SIG-M5 treated with dmso at 0.1 percent for 504 hours (cell line): ENCODE measurements at regions not wholly inside any gene's neighbourhood (a gene's known extent, or its start where the extent isn't known, plus 50 kb on each side); places are given as distances from the start of the nearest gene placed in this dataset.
"Not testable (repeated sequence)": the region's sequence is repeated elsewhere in the genome, so short reads cannot be mapped to it uniquely, and the experiment has no call there.

Source experiments
- DNase-seq: peaks from one replicate; lab custom pipeline; 2025; ENCODE audit not compliant: unreplicated experiment; lab: John Stamatoyannopoulos, UW

DNA sequence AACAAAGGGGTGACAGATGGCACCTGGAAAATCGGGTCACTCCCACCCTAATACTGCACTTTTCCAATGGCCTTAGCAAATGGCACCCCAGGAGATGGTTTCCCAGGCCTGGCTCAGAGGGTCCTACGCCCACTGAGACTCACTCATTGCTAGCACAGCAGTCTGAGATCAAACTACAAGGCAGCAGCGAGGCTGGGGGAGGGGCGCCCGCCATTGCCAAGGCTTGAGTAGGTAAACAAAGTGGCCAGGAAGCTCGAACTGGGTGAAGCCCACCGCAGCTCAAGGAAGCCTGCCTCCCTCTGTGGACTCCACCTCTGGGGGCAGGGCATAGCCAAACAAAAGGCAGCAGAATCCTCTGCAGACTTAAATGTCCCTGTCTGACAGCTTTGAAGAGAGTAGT, 467.2 kb downstream of the EPHA7 start:
- not testable (repeated sequence) for DNase-seq

DNA sequence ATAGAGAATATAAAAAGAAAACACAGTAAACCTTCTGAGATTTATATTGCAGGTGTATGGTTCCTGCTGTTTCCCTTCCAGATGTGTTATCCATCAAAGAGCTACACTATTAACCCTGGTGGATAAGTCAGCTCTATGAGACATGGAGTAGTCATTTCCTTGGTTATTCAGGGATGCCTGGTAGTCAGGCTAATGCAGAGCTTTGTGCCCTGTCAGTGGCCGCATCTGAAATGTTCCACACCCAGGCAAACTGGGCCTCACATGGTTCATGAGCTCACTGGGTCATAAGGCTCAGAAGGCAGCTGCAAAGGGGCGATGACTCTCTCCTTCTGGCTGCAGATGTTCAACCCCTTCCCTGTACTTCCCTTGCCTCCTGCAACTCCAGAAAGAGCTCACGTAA, 473.6 kb downstream of the EPHA7 start:
- no peak for DNase-seq

DNA sequence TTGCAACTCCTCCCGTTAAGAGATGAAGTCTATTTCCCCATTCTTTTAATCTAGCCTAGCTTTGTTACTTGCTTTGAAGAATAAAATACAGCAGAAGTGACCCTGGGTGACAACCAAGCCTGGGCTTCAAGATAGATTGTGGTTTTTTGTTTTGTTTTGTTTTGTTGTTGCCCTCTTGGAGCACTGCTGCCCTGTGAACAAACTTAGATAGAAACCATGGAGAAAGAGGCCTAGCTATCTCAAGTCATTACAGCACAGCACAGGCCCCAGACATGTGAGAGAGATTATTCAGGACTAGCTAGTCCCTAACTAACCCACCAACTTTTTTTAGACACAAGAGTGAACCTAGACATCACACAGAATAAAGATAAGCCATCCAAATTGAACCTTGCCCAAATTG, 475.2 kb downstream of the EPHA7 start:
- no peak for DNase-seq

DNA sequence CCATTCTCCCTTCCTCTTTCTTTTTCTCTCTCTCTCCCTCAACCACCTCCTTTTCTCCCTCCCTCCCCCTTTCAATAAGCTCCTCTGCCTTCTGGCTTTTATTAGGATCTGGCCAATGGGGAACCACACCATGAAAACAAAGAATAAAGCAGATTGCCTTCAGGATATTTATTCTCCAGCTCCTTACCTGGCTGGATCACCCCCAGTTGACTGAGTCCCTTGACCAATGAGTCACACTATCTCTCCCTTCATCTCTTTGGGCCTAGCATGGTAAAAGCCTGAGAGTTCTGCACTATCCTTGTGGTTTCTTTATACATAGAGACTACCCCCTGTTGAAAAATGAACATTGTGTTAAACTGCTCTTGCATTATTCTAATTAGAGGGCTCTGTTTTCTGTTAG, 476.8 kb downstream of the EPHA7 start:
- DNase-seq = no peak

DNA sequence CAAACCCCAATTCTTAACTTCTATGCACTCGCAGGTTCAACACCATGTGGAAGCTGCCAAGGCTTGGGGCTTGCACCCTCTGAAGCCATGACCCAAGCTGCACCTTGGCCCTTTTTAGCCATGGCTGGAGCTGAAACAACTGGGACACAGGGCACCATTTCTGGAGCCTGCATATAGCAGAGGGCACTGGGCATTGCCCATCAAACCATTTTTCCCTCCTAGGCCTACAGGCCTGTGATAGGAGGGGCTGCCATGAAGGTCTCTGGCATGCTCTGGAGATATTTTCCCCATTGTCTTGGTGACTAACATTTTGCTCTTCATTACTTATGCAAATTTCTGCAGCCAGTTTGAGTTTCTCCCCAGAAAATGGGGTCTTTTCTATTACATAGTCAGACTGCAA, 484.7 kb downstream of the EPHA7 start:
- DNase-seq = no peak

DNA sequence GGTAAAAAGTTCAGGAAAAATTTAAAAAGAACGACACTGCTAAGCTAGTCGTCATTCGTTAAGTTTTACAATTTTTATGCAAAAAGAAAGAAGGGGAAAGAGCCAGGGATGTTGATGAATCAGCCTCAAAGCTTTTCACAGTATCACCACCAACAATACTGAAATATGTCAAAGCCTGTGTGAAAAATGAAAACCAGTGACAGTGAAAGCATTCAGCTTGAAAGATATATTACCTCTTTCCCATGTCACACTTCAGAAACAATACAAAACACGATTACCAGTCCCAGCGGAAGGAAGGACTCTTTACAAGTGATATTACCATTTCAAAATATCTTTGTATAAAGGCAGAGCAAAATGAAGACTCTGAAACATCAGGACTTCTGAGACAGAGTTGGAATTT, 489.2 kb downstream of the EPHA7 start:
- DNase-seq = no peak

DNA sequence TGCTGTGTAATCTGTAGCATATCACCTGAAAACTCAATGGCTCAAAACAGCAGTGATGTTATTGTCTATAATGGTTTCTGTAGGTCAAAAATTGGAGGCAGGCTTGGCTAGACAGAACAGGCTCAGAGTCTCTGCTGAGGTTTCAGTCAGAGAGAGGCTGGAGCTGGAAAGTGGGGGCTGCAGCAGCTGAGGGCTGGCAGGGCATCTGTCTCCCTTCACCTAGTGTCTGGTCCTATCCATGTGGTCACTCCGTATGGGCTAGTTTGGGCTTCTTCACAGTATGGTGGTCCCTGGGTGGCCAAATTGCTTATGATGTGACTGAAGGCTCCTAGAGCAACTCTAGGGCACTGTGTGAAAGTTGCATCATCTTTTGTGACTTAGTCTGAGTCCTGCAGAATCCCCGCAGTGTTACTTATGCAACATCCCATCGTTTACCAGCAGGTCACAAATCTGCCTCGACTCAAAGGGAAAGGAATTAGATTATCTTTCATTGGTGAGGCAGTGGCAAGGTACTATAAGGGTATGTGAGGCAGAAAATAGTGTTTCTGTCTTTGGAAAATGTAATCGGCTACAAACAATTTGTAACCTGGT, 497.0 kb downstream of the EPHA7 start:
- DNase-seq = no peak

DNA sequence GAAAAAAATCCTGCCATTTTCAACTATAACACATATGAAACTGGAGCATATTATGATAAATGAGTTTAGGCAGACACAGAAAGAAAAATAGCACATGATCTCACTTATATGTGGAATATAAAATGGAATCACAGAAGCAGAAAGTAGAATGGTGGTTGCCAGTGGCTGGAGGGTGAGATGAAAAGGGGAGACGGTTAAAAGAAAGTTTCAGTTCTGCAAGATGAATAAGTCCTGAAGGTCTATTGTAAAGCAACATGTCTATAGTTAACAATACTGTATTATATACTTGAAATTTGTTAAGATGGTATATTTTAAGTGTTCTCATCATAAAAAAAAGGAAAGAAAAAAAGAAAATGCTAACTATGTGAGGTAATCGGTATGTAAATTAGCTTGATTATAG, 503.9 kb downstream of the EPHA7 start:
- no peak for DNase-seq

DNA sequence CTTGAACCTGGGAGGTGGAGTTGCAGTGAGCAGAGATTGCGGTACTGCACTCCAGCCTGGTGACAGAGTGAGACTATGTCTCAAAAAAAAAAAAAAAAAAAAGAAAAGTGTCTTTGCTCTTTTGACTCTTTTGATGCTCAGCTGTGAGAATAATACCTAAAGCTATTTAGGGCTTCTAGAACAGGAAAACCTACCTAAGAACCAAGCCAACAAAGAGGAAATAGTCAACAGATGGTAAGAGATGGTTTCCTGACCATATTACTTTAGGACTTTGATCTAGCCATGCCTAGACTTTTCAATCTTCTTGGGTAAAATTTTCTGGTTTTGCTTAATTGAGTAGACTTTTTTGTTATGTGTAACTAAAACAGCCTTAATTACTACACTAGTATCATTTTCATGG, 508.1 kb downstream of the EPHA7 start:
- DNase-seq = no peak

DNA sequence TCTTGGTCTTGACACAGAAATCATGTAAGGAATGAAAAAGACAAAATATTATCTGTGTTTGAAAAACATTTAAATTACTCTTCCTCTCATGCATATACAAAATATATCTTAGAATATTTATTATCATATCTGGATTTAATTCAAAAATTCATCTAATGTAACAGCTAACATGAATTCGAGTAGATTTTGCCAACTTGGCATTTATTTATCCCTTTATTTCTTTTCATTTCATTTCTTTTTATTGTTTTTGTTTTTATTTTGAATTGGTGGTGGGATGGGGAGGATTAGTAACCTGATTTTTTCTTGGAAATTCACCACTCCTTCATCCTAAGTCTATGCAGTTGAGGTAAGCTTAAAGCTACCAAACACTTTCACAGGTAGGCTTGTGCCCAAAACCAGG, 508.7 kb downstream of the EPHA7 start:
- no peak for DNase-seq

DNA sequence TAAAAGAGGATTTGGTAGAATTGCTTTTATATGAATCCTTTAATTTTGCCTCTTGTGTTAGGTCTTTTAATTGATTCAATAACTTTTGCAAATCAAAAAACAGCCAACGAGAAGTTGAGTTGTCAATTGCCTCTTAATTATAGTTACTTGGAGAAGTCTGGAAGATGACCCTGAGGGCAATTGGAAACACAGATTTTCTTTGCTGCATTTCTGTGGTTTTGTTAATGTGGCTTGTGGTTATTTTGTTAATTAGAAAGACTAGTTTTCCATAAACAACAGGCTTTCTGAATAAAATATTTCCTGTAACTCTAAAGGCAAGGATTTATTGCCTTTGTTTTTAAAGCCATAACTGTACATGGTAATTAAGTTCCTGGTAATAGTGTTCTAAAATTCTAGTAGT, 513.0 kb downstream of the EPHA7 start:
- no peak for DNase-seq

DNA sequence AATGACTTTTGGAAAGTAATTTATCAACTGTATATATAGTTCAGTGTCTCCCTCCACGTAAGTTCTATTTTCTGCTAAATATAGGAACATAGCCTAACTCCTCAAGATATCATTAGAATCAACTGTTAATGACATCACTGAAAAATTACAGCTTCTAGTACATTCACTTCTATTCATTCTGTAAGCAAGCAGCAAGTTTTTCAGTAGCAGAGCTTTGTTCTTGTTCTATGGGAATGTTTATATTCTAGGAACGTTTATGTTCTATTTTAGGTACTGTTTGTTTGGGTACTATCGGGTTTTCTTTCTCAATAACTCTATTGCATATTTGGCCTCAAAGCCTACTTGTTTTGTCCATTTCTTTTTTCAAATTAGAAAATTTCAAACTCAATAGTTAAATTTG, 525.6 kb downstream of the EPHA7 start:
- DNase-seq = no peak

DNA sequence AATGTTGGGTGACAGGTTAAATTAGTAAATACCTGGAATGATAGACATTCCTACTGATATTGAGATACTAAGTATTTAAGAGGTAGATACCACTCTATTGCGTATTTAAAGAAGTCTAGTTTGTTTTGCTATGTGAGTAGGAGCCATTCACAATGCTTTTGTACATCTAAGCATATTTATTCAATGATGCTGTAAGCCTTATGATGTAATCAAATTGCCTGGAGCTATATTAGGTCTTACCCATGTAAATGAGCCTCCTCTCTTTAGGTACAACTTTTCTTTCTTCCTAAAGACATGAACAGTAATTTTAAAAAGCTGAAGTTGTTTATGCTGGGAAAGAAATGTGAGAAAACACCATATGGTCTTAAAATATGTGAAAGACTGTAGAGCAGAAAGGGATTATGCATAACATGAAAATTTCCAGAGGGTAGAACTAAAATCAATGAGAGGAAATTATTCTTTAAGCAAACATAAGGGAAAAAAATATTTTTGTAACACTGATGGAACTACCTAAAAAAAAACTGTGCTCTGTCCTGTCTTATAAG, 526.7 kb downstream of the EPHA7 start:
- no peak for DNase-seq

DNA sequence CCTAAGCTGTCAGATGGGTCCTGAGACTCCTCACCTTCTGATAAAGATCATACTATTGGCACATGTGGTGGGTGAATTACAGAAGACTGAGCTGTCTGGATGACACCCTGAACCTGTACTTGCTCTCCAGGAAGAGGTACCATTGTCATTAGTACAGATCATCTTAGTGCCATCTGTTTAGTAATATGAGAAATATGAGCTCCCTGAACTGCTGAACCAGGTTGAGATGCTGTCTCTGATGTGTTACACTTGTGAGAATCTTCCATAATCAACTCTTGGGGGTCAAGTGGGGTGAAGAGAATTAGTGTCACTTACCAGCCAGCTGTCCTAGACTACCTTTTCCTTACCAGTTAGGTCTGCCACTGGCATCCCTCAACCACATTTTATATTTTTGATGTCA, 531.0 kb downstream of the EPHA7 start:
- DNase-seq = no peak

DNA sequence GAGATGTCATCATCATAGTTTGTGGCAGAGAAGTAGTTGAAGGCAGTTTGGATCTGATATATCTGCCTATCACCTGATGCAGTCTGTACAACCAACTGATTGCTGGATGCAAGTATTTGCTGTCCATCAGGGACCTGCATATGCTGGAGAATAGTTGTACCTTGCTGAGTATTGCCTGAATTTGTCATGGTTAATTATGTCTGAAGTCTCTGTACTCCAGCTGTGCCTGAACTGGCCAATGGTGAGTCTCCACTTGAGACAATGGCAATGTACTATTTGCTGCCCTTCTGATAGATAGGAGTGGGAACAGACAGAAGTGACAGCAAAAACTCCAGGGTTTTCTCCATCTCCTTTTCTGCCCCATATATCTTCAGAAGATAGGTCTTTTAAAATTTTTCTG, 531.5 kb downstream of the EPHA7 start:
- no peak for DNase-seq

DNA sequence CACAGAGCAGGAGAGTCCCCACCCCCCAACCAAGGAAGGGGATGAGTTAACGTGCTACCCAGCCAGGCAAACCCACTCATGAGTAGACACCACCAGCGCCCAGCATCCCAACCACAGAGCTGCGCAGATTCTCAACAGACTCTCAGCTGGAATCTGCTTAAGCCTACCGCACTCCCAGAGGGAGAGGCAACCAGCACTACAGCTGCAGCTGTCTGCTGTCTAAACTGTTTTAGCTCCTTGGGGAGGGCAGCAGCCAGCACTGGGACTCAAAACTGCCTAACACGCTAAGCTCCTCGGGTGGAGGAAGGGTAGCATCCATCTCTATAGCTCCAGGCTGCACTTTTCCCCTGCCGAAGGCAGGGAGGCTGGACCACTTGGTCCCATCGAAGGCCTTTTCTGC, 539.8 kb downstream of the EPHA7 start:
- no peak for DNase-seq

DNA sequence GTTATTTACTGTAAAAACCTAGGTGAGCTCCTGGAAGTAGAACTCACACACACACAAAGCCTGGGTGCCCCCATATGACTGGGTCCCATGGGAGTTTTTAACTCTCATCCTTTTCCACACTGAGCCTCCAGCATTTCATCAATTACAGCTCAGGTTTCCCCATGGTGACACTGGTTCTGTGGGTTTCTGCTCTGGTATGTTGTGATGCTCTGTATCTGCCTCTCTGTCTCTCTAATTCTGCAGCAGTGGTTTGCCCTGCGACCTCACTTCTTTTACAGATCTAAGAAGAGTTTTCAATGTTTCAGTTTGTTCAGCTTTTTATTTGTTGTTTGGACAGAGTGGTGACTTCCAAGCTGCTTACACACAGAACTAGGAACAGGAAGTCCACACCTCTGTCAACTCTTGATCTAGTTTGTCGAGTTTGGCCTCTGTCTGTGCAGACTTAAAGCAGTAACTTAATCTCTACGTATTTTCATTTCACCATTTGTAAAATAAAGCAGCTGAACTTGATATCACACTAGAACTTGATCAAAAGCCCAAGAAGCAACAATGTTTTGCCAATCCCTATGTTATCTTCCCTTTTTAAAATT, 554.3 kb downstream of the EPHA7 start:
- DNase-seq = peak; percentile 22

DNA sequence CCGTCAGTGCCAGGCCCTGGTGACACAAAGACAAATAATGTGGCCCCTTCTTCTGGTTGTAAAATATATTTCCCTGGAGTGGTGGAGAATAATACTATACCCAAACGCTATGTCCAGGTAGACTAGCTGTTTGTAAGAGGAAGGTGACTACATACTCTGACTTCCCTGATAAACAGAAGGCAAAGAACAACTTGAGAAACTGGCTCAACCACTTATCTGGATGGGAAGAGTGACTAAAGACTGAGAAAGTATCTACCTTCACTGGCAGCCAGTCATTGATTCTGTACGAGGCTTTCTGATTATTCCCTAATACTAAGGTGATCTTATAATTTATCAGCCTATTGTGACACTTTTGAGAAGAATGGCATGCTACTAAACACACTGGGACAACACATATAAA, 569.7 kb downstream of the EPHA7 start:
- peak; percentile 19 for DNase-seq

DNA sequence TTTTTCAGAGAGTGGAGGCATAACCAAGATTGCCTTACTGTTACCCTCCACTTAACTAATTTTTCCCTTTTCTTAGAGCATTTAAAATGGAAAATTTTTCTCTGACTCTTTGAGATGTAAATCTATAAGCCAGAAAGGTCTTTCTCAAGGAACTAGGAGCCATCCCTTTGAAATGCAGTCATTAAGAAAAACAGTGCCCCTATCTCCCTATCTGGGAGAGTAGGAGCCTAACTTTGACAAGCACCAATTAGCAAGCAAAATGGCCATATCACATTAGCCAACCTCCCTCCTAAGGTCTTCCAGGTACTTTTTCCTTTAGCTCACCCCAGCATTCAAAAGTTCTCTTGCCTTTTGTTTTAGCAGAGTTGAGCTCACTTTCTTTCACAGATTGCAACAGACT, 570.5 kb downstream of the EPHA7 start:
- DNase-seq = no peak

DNA sequence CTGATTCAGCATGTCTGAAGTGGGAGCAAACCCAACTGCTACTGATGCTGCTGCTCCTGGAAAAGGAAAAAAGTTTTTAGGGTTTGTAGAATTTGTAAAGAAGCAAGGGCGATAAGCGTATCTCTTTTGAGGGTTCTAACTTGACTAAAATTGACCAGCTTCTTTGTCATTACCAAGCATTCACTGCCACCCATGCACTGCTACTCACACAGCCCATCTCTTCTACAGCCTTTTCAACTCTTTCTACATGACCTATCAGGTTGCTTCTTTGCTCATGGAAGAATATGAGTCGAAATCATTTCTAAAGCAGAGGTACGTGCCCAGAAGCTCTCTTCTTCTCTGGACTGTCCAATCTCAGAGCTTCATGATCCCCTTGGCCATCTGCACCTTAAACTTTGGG, 570.9 kb downstream of the EPHA7 start:
- no peak for DNase-seq

DNA sequence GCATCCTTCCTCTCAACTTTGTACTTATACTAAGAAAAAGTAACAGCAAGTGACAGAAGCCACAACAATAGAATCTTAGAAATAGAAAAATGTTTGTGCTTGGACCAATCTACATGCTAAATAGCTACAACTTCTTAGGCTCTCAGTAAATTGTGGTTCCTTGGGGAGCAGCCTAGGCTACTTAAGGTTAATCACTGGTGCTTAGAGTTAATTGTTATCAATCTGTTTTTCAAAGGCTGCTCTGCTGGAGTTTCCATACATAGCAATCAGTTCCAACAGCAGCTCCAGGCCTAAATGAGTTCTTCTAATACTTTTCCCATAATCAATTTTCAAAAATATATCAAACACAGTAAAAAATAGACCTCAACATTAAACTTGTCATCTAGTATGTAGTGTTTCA, 571.4 kb downstream of the EPHA7 start:
- no peak for DNase-seq

DNA sequence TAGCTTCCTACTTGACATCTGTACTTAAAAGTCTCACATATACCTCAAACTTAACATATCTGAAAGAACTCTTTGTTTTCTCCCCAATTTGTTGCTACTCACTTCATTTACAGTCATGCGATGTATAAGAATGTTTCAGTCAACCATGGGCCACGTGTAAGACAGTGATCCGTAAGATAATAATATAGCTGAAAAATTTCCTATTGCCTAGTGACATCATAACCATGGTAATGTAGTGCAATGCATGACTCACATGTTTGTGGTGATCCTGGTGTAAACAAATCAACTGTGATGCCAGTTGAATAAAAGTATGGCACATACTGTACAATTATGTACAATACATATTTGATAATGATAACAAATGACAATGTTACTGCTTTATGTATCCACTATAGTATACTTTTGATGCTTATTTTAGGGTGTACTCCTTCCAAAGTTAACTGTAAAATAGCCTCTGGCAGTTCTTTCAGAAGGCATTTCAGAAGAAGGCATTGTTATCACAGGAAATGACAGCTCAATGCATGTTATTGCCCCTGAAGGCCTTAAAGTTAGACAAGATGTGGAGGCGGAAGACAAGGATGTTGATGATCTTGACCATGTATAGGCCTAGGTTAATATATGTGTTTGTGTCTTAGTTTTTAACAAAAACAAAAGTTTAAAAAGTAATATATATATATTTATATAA, 579.0 kb downstream of the EPHA7 start:
- no peak for DNase-seq

DNA sequence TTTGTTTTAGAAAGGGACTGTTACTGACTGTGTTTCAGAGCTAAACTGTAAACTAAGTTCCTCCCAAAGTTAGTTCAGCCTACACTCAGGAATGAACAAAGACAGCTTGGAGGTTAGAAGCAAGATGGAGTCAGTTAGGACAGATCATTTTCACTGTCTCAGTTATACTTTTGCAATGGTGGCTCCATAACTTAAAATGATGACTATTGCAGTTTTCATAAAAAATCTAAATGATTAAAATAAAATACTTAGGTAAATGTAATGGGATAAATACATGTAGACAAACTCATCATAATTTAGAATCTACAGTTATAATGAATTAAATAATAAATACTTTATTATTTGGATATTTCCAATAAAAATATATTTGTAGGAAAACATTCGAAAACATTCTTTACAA, 590.6 kb downstream of the EPHA7 start:
- no peak for DNase-seq
